HS-5 (cell line): ENCODE measurements at regions not wholly inside any gene's neighbourhood (a gene's known extent, or its start where the extent isn't known, plus 50 kb on each side); places are given as distances from the start of the nearest gene placed in this dataset.

Source experiments
- DNase-seq: peaks from one replicate; pipeline ENCODE4 v3.0.0-alpha.2; 2012; ENCODE audit warnings: low read depth

GRCh38 chr5:124645396-124645795, 101.0 kb downstream of the ZNF608 start:
- no peak for DNase-seq

- no peak for DNase-seq
Observed at GRCh38 chr5:124644582-124644981, 101.9 kb downstream of the ZNF608 start.

DNA sequence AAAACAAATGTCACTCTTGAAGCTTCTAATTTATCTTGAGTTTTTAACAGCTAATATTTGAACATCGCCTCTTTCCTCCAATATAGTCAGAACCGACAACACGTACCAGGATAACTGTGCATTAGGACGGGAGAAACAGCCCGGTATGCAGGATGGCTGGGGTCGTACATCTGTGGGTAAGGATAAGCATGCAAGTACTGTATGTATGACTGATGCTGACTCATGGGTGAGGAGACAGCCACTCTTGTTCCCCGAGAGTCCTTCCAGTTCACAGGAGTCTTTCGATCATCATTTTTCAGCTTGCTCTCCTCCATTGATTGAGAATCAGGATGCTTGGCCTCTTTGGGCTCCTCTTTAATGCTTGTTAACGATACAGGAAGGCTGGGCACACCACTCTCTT, 102.3 kb downstream of the ZNF608 start:
- no peak for DNase-seq

DNA sequence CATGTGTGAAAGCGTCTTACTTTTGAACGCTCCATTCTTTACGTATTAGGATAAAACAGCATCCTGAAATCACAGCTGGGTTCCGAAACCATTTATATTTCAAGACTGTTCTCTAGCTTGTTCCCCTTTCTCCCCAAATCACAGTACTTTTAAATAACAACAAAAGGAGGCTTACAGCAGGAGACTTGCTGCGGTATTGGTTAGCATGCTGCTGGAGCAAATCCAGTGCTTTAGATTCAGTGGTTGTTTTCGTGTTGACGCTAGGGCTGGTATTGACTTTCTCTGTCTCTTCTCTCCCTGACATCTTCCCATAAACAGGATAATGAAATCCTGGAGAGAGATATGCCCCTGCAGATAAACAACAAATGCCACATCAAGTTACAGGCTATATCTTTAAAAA, 103.1 kb downstream of the ZNF608 start:
- no peak for DNase-seq

DNA sequence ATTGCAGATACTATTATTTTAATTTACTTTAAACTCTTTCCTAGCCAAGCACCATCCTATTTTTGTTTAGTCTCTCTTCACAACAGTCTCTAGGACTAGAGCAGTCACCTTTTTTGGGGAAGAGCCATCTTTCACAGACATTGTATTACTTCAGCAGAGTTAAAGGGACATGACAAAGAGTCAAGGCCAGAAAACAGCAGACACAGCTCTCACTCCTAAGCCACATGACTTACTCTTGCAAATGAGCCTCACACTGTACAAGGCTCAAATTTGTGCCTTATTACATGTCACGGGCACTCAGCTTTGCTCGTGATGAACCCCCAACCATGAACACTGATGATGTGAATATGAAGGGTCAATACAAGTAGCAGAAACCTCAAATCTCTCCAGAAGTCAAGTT, 104.3 kb downstream of the ZNF608 start:
- no peak for DNase-seq

DNA sequence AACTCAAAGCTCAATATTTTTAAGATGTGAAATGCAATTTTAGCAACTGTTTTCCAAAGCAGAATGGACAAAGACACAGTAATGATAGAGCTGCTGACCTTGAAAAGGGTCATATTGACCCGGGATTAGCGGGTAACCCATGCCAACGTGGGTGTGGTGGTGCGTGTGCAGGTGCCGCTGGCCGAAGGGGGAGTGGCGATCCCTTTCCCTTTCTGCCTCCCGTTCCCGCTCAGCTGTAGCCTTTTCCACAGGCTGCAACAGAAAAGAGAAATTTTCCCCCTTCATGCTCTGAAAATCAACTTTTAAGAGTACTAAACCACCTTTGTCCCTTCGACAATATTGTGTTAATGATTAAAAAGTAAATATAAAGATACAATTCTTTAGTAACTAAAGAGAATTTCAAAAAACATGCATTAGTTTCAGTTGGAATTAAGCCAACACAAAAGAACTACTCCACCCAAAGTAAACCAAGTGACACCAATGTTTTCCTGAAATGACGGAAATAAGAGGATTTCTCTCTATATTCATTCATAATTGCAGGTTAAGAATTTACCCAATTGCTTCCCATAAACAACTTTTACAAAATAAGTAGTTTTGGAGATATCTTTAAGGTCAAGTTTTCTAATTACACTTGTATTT, 105.2 kb downstream of the ZNF608 start:
- DNase-seq = no peak

- no peak for DNase-seq
Observed at GRCh38 chr5:124639095-124639665, 107.3 kb downstream of the ZNF608 start.

- DNase-seq = no peak
Observed at GRCh38 chr5:124637011-124637410, 109.4 kb downstream of the ZNF608 start.

DNA sequence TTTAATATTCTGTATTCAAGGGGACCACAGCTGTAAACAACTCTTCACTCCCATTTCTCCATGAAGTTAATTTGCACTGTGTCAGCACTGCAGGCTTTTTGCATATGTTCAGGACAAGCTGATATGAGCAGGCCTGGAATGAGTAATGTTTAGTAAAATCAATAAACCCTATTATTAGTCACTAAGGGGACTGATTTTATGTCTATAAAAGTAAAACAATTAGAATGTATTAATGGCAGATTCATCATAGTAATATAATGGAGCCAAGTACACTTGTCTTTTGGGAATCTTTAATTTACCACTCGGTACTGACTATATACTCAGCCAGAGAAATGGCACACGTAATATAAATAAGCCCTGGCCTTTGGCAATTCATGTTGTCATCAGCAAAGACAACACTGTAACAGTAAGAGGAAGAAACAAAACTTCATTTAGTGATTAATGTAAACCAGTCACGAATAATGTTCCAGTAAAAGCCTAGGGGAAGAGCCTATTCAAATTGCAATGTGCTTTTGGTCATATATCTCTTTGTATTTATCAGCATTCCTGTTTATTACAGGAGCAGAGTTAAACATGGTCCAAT, 111.6 kb downstream of the ZNF608 start:
- no peak for DNase-seq

- DNase-seq = no peak
Observed at GRCh38 chr5:124634228-124634739, 112.2 kb downstream of the ZNF608 start.

DNA sequence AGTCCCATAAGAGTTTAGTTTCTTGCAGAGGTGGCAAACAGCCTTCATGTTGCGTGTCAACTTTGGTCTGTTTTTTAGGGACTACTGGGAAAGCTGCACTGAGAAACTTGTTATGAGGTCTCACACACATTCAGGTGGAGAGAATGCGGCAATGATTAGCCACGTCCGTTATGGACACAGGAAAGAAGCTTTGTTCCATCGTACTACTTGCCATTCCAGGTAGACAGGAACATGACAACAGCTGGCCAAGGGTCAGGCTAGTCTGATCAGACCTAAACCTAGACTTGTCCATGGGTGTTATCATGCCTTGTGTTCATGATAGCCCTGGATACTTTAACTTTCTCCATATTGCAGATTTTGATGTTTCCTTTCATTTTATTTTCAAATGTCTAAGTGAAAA, 113.2 kb downstream of the ZNF608 start:
- no peak for DNase-seq

- no peak for DNase-seq
Observed at GRCh38 chr5:124631874-124632550, 114.4 kb downstream of the ZNF608 start.

- DNase-seq = no peak
Observed at GRCh38 chr5:124630767-124631704, 115.4 kb downstream of the ZNF608 start.

GRCh38 chr5:124628721-124629596, 117.5 kb downstream of the ZNF608 start:
- peak; percentile 84 for DNase-seq

DNA sequence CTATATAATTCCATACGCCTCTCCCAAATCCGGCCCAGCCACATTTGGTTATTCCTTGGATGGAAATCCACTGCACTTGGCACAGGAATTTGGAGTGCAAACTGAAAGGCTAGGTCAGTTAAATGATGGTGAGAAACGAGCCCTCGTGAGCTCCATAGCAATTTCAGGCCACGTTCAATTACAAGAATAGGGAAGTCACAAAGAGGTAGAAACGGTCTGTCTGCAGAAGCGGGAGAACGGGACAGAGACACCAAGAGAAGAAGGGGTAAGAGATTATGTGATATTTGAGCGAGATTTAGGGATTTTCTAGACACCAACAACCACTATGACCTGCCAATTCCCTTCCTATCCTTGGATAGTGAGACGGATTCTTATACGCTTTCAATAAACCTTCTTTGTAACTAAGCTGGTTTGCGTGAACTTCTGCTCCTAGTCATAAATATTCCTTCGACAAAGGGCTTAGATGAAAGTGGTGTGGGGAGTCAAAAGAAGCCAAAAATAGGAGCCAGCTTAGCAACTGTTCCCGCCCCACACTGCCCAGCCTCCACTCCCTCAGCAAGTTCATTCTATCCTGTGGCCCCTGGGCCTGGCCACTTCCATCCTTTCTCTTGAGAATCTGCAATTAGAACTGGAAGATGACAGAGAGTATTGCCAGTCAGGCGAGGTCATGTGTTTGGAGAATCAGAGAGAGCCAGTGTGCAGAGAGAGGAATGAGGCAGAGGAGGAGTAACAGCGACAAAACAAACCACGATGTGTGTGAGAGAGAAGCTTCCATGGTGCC, 118.4 kb downstream of the ZNF608 start:
- no peak for DNase-seq

DNA sequence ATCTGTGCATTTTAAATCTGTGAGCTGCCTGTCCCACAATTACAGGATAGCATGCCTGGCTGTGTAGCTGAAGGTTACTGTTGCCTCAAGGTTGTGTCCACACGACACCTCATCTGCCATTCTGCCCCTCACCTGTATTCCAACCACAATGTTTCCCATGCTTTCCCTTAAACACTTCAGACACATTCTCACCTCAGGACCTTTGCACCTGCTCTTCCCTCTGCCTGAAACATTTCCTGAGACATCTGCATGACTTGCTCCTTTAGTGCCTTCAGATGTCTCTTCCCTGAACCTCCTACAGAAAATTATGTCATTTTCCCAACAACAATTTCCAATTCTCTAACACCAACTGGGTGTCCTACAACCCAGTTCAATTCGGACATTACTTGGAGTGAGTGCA, 120.4 kb downstream of the ZNF608 start:
- no peak for DNase-seq

GRCh38 chr5:124623265-124623664, 123.2 kb downstream of the ZNF608 start:
- no peak for DNase-seq

GRCh38 chr5:124622851-124623250, 123.6 kb downstream of the ZNF608 start:
- DNase-seq = no peak

DNA sequence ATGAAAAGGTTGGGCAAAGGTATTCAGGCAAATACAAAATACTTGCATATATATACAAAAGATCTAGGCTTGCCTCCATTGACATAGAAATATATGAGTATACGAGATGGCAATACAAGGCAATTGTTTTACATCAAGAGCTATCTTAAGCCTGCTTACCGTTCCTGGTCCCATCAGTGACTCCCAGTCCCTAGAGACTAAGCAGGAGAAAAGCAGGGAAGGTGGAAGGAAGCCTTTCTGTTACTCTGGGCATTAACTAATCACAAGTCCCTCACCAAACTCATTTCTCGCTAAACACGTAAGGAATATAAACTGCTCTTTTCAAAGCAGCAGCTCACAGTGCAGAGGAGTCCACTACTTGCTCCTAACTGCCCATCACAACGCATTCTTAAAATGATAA, 125.2 kb downstream of the ZNF608 start:
- DNase-seq = no peak

GRCh38 chr5:124620743-124621142, 125.7 kb downstream of the ZNF608 start:
- no peak for DNase-seq
